ENCODE measurements at regions not wholly inside any gene's neighbourhood (a gene's known extent, or its start where the extent isn't known, plus 50 kb on each side); places are given as distances from the start of the nearest gene placed in this dataset.

DNA sequence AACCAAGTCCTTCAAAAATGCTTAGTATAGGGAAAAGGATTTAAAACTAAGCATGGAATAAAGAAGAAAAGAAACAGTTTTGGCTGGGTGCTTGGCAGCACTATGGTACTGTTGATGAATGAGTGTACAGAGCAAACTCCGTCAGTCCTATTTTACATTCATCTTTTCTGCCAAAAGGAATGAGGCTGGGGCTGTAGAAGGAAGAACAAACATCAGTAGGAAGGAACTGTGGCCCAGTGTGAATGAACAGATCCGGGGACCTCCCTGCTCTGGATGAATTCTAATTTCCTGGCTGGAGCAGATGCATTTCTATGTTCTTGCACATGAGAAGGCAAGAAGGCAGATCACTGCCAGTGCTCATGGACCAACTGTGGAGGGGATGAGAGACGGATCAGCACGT is 474.0 kb upstream of the MEIS1 start:
- TF ChIP-seq, protein P1, sequence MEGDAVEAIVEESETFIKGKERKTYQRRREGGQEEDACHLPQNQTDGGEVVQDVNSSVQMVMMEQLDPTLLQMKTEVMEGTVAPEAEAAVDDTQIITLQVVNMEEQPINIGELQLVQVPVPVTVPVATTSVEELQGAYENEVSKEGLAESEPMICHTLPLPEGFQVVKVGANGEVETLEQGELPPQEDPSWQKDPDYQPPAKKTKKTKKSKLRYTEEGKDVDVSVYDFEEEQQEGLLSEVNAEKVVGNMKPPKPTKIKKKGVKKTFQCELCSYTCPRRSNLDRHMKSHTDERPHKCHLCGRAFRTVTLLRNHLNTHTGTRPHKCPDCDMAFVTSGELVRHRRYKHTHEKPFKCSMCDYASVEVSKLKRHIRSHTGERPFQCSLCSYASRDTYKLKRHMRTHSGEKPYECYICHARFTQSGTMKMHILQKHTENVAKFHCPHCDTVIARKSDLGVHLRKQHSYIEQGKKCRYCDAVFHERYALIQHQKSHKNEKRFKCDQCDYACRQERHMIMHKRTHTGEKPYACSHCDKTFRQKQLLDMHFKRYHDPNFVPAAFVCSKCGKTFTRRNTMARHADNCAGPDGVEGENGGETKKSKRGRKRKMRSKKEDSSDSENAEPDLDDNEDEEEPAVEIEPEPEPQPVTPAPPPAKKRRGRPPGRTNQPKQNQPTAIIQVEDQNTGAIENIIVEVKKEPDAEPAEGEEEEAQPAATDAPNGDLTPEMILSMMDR (IDR thresholded peaks at IDR 0.05; ENCODE audit: low read depth, low read length) = no peak
- no peak for TF ChIP-seq POLR2A (IDR thresholded peaks at IDR 0.05; ENCODE audit: extremely low read depth, insufficient read length)
- TF ChIP-seq MYC (IDR thresholded peaks at IDR 0.05; ENCODE audit: low read depth, low read length) = no peak
- TF ChIP-seq, protein P2, sequence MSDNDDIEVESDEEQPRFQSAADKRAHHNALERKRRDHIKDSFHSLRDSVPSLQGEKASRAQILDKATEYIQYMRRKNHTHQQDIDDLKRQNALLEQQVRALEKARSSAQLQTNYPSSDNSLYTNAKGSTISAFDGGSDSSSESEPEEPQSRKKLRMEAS (IDR thresholded peaks at IDR 0.05; ENCODE audit: low read depth, low read length) = no peak

Data from NB4 (cell line).